Panc1 (cell line): ENCODE measurements at regions not wholly inside any gene's neighbourhood (a gene's known extent, or its start where the extent isn't known, plus 50 kb on each side); places are given as distances from the start of the nearest gene placed in this dataset.

Experiments
- POLR2AphosphoS5 ChIP-seq: IDR thresholded peaks from 2 replicates; pipeline ENCODE4 v1.6.1; 2012; ENCODE audit warnings: mild to moderate bottlenecking, low read depth, low read length, moderate library complexity
- SIN3A ChIP-seq: IDR thresholded peaks from 2 replicates; pipeline ENCODE4 v1.6.1; 2012; ENCODE audit warnings: low read depth, mild to moderate bottlenecking, low read length, moderate library complexity, borderline replicate concordance; ENCODE audit not compliant: insufficient read depth
- TF ChIP-seq, protein P1 (sequence below): fragments of 450-650 bp; IDR thresholded peaks from 2 replicates; pipeline ENCODE4 v1.5.1; 2017; ENCODE audit warnings: mild to moderate bottlenecking
- TF ChIP-seq, protein P2 (sequence below), 2 experiments: IDR thresholded peaks; 2 replicates each; pipeline ENCODE4 v1.6.1; 2011 to 2012; ENCODE audit warnings: low read depth in 2 of 2, control low read depth in 1 of 2, low read length in 1 of 2, mild to moderate bottlenecking in 1 of 2, moderate library complexity in 1 of 2; ENCODE audit not compliant: insufficient read depth in 1 of 2

DNA sequence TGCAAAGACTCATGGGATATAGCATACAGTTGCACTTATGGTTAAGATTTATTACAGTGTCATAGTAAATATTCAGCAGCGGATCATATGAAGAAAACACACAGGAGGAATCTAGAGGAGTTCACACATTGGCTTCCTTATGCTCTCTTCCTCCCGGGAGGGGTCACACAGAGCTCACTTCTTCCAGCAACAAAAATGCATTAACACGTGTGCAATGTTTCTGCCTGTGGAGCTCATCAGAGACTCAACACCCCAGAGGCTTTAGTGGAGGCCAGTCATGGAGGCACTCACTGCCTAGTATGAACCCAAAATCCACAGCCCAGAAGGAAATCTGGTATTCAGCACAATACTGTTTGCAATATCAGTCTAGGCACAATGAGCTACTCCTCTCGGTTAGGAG, 202.8 kb upstream of the PRSS1 start:
- TF ChIP-seq SIN3A (no peak), POLR2AphosphoS5 (no peak)
- TF ChIP-seq, protein P1, sequence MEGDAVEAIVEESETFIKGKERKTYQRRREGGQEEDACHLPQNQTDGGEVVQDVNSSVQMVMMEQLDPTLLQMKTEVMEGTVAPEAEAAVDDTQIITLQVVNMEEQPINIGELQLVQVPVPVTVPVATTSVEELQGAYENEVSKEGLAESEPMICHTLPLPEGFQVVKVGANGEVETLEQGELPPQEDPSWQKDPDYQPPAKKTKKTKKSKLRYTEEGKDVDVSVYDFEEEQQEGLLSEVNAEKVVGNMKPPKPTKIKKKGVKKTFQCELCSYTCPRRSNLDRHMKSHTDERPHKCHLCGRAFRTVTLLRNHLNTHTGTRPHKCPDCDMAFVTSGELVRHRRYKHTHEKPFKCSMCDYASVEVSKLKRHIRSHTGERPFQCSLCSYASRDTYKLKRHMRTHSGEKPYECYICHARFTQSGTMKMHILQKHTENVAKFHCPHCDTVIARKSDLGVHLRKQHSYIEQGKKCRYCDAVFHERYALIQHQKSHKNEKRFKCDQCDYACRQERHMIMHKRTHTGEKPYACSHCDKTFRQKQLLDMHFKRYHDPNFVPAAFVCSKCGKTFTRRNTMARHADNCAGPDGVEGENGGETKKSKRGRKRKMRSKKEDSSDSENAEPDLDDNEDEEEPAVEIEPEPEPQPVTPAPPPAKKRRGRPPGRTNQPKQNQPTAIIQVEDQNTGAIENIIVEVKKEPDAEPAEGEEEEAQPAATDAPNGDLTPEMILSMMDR, result no peak
- TF ChIP-seq, protein P2, sequence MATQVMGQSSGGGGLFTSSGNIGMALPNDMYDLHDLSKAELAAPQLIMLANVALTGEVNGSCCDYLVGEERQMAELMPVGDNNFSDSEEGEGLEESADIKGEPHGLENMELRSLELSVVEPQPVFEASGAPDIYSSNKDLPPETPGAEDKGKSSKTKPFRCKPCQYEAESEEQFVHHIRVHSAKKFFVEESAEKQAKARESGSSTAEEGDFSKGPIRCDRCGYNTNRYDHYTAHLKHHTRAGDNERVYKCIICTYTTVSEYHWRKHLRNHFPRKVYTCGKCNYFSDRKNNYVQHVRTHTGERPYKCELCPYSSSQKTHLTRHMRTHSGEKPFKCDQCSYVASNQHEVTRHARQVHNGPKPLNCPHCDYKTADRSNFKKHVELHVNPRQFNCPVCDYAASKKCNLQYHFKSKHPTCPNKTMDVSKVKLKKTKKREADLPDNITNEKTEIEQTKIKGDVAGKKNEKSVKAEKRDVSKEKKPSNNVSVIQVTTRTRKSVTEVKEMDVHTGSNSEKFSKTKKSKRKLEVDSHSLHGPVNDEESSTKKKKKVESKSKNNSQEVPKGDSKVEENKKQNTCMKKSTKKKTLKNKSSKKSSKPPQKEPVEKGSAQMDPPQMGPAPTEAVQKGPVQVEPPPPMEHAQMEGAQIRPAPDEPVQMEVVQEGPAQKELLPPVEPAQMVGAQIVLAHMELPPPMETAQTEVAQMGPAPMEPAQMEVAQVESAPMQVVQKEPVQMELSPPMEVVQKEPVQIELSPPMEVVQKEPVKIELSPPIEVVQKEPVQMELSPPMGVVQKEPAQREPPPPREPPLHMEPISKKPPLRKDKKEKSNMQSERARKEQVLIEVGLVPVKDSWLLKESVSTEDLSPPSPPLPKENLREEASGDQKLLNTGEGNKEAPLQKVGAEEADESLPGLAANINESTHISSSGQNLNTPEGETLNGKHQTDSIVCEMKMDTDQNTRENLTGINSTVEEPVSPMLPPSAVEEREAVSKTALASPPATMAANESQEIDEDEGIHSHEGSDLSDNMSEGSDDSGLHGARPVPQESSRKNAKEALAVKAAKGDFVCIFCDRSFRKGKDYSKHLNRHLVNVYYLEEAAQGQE (IDR thresholded peaks at IDR 0.05; ENCODE audit: insufficient read depth in 1 of 2, low read depth in 2 of 2, low read length in 1 of 2), result no peak
